H1 (cell line): ENCODE measurements at regions not wholly inside any gene's neighbourhood (a gene's known extent, or its start where the extent isn't known, plus 50 kb on each side); places are given as distances from the start of the nearest gene placed in this dataset.

Experiments used
- CTCF ChIA-PET: fragments of 300-600 bp; sonication (Branson Sonifier 250); formaldehyde crosslinking; loops from one replicate; lab custom pipeline; 2021; ENCODE audit not compliant: partially characterized antibody; lab: Charles Lee
- POLR2A ChIA-PET: fragments of 300-600 bp; sonication (Branson Sonifier 250); formaldehyde crosslinking; loops from one replicate; lab custom pipeline; 2021; ENCODE audit warnings: inconsistent platforms; ENCODE audit not compliant: partially characterized antibody; lab: Charles Lee
- DNase-seq, 2 experiments: peaks; one replicate each; pipeline versions ENCODE4 v3.0.0 to v3.0.0-alpha.2; 2010 to 2022; ENCODE audit warnings: low spot score in 2 of 2, low read depth in 1 of 2, mixed read lengths in 1 of 2
- FAIRE-seq: peaks from 2 replicates; lab custom pipeline; 2011; peaks lifted over from hg19 to GRCh38; lab: Jason Lieb, UNC
- H2AFZ ChIP-seq: 2 replicates; pipeline ENCODE4 v1.8.1; 2012; ENCODE audit warnings: low read length, inconsistent platforms
- H2AK5ac ChIP-seq: 2 replicates; pipeline ENCODE4 v1.6.1; 2013; ENCODE audit warnings: low read depth, low read length
- H2BK120ac ChIP-seq: replicated peaks from 2 replicates; pipeline ENCODE3; 2013; ENCODE audit warnings: low read depth, low read length, inconsistent platforms
- H2BK12ac ChIP-seq: 2 replicates; pipeline ENCODE4 v1.6.1; 2013; ENCODE audit warnings: low read depth, low read length
- H2BK15ac ChIP-seq: 2 replicates; pipeline ENCODE4 v1.6.1; 2013; ENCODE audit warnings: low read length
- H2BK20ac ChIP-seq: 2 replicates; pipeline ENCODE4 v1.6.1; 2013; ENCODE audit warnings: low read length
- H2BK5ac ChIP-seq: 2 replicates; pipeline ENCODE4 v1.6.1; 2013; ENCODE audit warnings: low read depth, low read length
- H3K14ac ChIP-seq: 2 replicates; pipeline ENCODE4 v1.6.1; 2013; ENCODE audit warnings: inconsistent platforms; ENCODE audit not compliant: insufficient read length
- H3K18ac ChIP-seq: 2 replicates; pipeline ENCODE4 v1.6.1; 2013; ENCODE audit warnings: low read length; ENCODE audit errors: extremely low read depth
- H3K23ac ChIP-seq: 2 replicates; pipeline ENCODE4 v1.6.1; 2013; ENCODE audit warnings: inconsistent platforms; ENCODE audit not compliant: insufficient read length
- H3K23me2 ChIP-seq: 2 replicates; pipeline ENCODE4 v1.6.1; 2013; ENCODE audit warnings: low read depth, low read length
- H3K27ac ChIP-seq: 2 replicates; pipeline ENCODE4 v1.6.1; 2011; ENCODE audit warnings: low read depth, low read length, inconsistent platforms
- H3K27me3 ChIP-seq, 4 experiments: replicated peaks in 1 of 4; 1 replicate in 1 of 4; 2 replicates in 3 of 4; pipeline versions ENCODE4 v1.6.1 to v1.8.1; 2011 to 2013; ENCODE audit warnings: low read length in 3 of 4, mild to moderate bottlenecking in 3 of 4, inconsistent platforms in 2 of 4, mixed read lengths in 2 of 4, moderate library complexity in 1 of 4; ENCODE audit not compliant: control insufficient read depth in 3 of 4, insufficient read depth in 3 of 4; ENCODE audit errors: extremely low read depth in 1 of 4
- H3K36me3 ChIP-seq, 4 experiments: 2 replicates each; pipeline versions ENCODE4 v1.6.1 to v1.8.1; 2011 to 2013; ENCODE audit warnings: mild to moderate bottlenecking in 4 of 4, low read length in 3 of 4, moderate library complexity in 2 of 4, control low read depth in 1 of 4, inconsistent platforms in 1 of 4; ENCODE audit not compliant: insufficient read depth in 4 of 4, control insufficient read depth in 2 of 4
- H3K4ac ChIP-seq: replicated peaks from 2 replicates; pipeline ENCODE3; 2013; ENCODE audit warnings: low read length, low read depth, mixed read lengths, inconsistent platforms; ENCODE audit not compliant: insufficient read length
- H3K4me1 ChIP-seq, 4 experiments: replicated peaks in 1 of 4; 1 replicate in 1 of 4; 2 replicates in 3 of 4; pipeline versions ENCODE4 v1.6.1 to v1.8.1; 2011 to 2013; ENCODE audit warnings: low read length in 3 of 4, inconsistent platforms in 2 of 4, mixed read lengths in 1 of 4; ENCODE audit not compliant: insufficient read depth in 4 of 4, control insufficient read depth in 3 of 4
- H3K4me2 ChIP-seq, 2 experiments: 2 replicates each; pipeline versions ENCODE4 v1.6.1 to v1.8.1; 2011 to 2013; ENCODE audit warnings: low read depth in 2 of 2, low read length in 2 of 2, control low read depth in 1 of 2, inconsistent platforms in 1 of 2, mild to moderate bottlenecking in 1 of 2; ENCODE audit not compliant: insufficient read depth in 1 of 2
- H3K4me3 ChIP-seq, 4 experiments: fragments of 200-600, 300-600 bp in 1 of 4; sonication (generic), shearing (Covaris generic), sonication (Bioruptor Twin) in 1 of 4; 2 replicates each; pipeline versions ENCODE4 v1.5.1 to v1.8.1; 2011 to 2016; ENCODE audit warnings: low read length in 4 of 4, low read depth in 3 of 4, control low read depth in 2 of 4, inconsistent platforms in 2 of 4, mild to moderate bottlenecking in 2 of 4, mixed read lengths in 1 of 4, moderate library complexity in 1 of 4; ENCODE audit not compliant: insufficient read depth in 2 of 4; ENCODE audit errors: extremely low read depth in 1 of 4
- H3K56ac ChIP-seq: replicated peaks from 2 replicates; pipeline ENCODE3; 2013; ENCODE audit warnings: low read depth, mild to moderate bottlenecking, mixed read lengths, low read length, inconsistent platforms; ENCODE audit not compliant: insufficient read length
- H3K79me1 ChIP-seq: 2 replicates; pipeline ENCODE4 v1.6.1; 2013; ENCODE audit warnings: low read depth, low read length, control low read depth
- H3K79me2 ChIP-seq, 2 experiments: 2 replicates each; pipeline versions ENCODE4 v1.6.1 to v1.8.1; 2012 to 2013; ENCODE audit warnings: low read length in 2 of 2, mild to moderate bottlenecking in 2 of 2, inconsistent platforms in 1 of 2; ENCODE audit not compliant: insufficient read depth in 2 of 2, control insufficient read depth in 1 of 2
- H3K9ac ChIP-seq, 4 experiments: replicated peaks in 1 of 4; 1 replicate in 1 of 4; 2 replicates in 3 of 4; pipeline versions ENCODE4 v1.6.1 to v1.8.1; 2011 to 2013; ENCODE audit warnings: low read depth in 3 of 4, low read length in 3 of 4, control low read depth in 2 of 4, mild to moderate bottlenecking in 2 of 4, moderate library complexity in 2 of 4, inconsistent platforms in 1 of 4; ENCODE audit errors: extremely low read depth in 1 of 4
- H3K9me3 ChIP-seq, 2 experiments: 2 replicates each; pipeline versions ENCODE4 v1.6.1 to v1.8.1; 2012 to 2013; ENCODE audit warnings: mild to moderate bottlenecking in 2 of 2, moderate library complexity in 2 of 2, control low read depth in 1 of 2, inconsistent platforms in 1 of 2, low read depth in 1 of 2, low read length in 1 of 2, mixed read lengths in 1 of 2; ENCODE audit not compliant: insufficient read depth in 2 of 2
- H4K20me1 ChIP-seq, 2 experiments: replicated peaks in 1 of 2; 2 replicates each; pipeline versions ENCODE3 to v1.8.1; 2011 to 2013; ENCODE audit warnings: inconsistent platforms in 2 of 2, low read length in 2 of 2, mild to moderate bottlenecking in 1 of 2; ENCODE audit not compliant: insufficient read depth in 2 of 2, control insufficient read depth in 1 of 2
- H4K5ac ChIP-seq: 2 replicates; pipeline ENCODE4 v1.6.1; 2013; ENCODE audit warnings: low read length, low read depth, mixed read lengths, inconsistent platforms; ENCODE audit not compliant: insufficient read length
- H4K8ac ChIP-seq: 2 replicates; pipeline ENCODE4 v1.8.0; 2013; ENCODE audit warnings: mild to moderate bottlenecking, moderate library complexity, low read length, inconsistent platforms; ENCODE audit not compliant: insufficient read depth; ENCODE audit errors: extremely low read depth
- H4K91ac ChIP-seq: replicated peaks from 2 replicates; pipeline ENCODE3; 2013; ENCODE audit warnings: low read length, mixed read lengths, inconsistent platforms; ENCODE audit not compliant: insufficient read length
- ASH2L ChIP-seq: fragments of 200-600, 300-600 bp; sonication (generic); IDR thresholded peaks from one replicate; pipeline ENCODE4 v1.7.1; 2017; ENCODE audit warnings: low read length
- BRCA1 ChIP-seq: IDR thresholded peaks from 2 replicates; pipeline ENCODE4 v1.6.1; 2012; ENCODE audit warnings: low read depth, low read length, improper control_type of control experiment
- CBX5 ChIP-seq: fragments of 300-800, 300-1000 bp; sonication (generic); IDR thresholded peaks from 2 replicates; pipeline ENCODE4 v1.7.1; 2016; ENCODE audit warnings: antibody characterized with exemption, low read length, low read depth
- CHD1 ChIP-seq: IDR thresholded peaks from 2 replicates; pipeline ENCODE4 v1.6.1; 2012; ENCODE audit warnings: low read depth, low read length, improper control_type of control experiment
- CHD2 ChIP-seq: IDR thresholded peaks from 2 replicates; pipeline ENCODE4 v1.6.1; 2012; ENCODE audit warnings: low read length, improper control_type of control experiment
- CREB1 ChIP-seq: IDR thresholded peaks from 2 replicates; pipeline ENCODE4 v1.6.1; 2012; ENCODE audit warnings: inconsistent platforms
- EGR1 ChIP-seq: IDR thresholded peaks from 2 replicates; pipeline ENCODE4 v1.6.1; 2011; ENCODE audit warnings: low read depth, low read length, borderline replicate concordance
- GABPA ChIP-seq: IDR thresholded peaks from 2 replicates; pipeline ENCODE4 v1.6.1; 2011; ENCODE audit warnings: mild to moderate bottlenecking, low read length, moderate library complexity, borderline replicate concordance; ENCODE audit not compliant: insufficient read depth
- JUN ChIP-seq: IDR thresholded peaks from 2 replicates; pipeline ENCODE4 v1.6.1; 2011; ENCODE audit warnings: low read depth, mild to moderate bottlenecking, improper control_type of control experiment, low read length
- JUND ChIP-seq: IDR thresholded peaks from 2 replicates; pipeline ENCODE4 v1.6.1; 2011; ENCODE audit warnings: mild to moderate bottlenecking, improper control_type of control experiment, low read length
- RAD21 ChIP-seq, 2 experiments: IDR thresholded peaks in 1 of 2; conservative IDR thresholded peaks in 1 of 2; 2 replicates each; pipeline ENCODE4 v1.6.1; 2011; ENCODE audit warnings: low read depth in 2 of 2, low read length in 2 of 2, improper control_type of control experiment in 1 of 2, inconsistent platforms in 1 of 2, mild to moderate bottlenecking in 1 of 2, moderate library complexity in 1 of 2
- RBBP5 ChIP-seq: IDR thresholded peaks from 2 replicates; pipeline ENCODE4 v1.7.1; 2012; ENCODE audit warnings: low read depth, mild to moderate bottlenecking, inconsistent platforms, low read length, moderate library complexity, borderline replicate concordance
- RXRA ChIP-seq: IDR thresholded peaks from 2 replicates; pipeline ENCODE4 v1.6.1; 2011; ENCODE audit warnings: low read depth, mild to moderate bottlenecking, low read length, moderate library complexity; ENCODE audit not compliant: insufficient read depth
- TAF1 ChIP-seq: IDR thresholded peaks from 2 replicates; pipeline ENCODE4 v1.6.1; 2011; ENCODE audit warnings: mild to moderate bottlenecking, low read depth, low read length
- TBP ChIP-seq: IDR thresholded peaks from 2 replicates; pipeline ENCODE4 v1.6.1; 2011; ENCODE audit warnings: low read depth, low read length, improper control_type of control experiment
- YY1 ChIP-seq: IDR thresholded peaks from 2 replicates; pipeline ENCODE4 v1.6.1; 2011; ENCODE audit warnings: low read depth, mild to moderate bottlenecking, low read length
- ZNF274 ChIP-seq: IDR thresholded peaks from 2 replicates; pipeline ENCODE4 v1.7.0; 2012; ENCODE audit warnings: low read length, borderline replicate concordance; ENCODE audit errors: extremely low read depth
- WGBS, 2 experiments: shearing (Covaris generic) in 1 of 2; methylation state at CpG; one replicate each; pipeline versions ENCODE4 v1.1.6 to v1.1.7; 2013 to 2015; ENCODE audit warnings: low lambda C conversion rate in 2 of 2, mixed read lengths in 2 of 2, inconsistent platforms in 1 of 2, low coverage in 1 of 2, missing lambda C conversion rate in 1 of 2; ENCODE audit not compliant: insufficient replicate concordance in 2 of 2, insufficient coverage in 1 of 2, insufficient read length in 1 of 2; ENCODE audit errors: extremely low coverage in 1 of 2, missing lambda C conversion rate in 1 of 2; 5-methylcytosine and 5-hydroxymethylcytosine counted together

- no peak overlapping the region for H2AFZ ChIP-seq
- H3K56ac ChIP-seq = no peak overlapping the region
- H3K4me1 ChIP-seq = no peaks in the 10 kb centered on the region
- H3K27me3 ChIP-seq = no peaks in the 10 kb centered on the region
- H2BK120ac ChIP-seq = no peak overlapping the region
- H3K4ac ChIP-seq = no peak overlapping the region
- no peak overlapping the region for H4K8ac ChIP-seq
- peaks cover 0 to 3% of the 10 kb centered on the region in 2 experiments; a peak in 1 of 4 replicates for H3K9me3 ChIP-seq
- WGBS, 2 experiments = 86% methylated on average over 4 of the region's 4 CpGs; no CpG with 5 or more reads in 1 of the 2 experiments
- H3K79me1 ChIP-seq = no peaks in the 10 kb centered on the region
- H4K20me1 ChIP-seq = no peaks in the 10 kb centered on the region
- no peak overlapping the region for H2AK5ac ChIP-seq
- no peak overlapping the region for H3K14ac ChIP-seq
- POLR2A ChIA-PET = no interaction called here
- CTCF ChIA-PET = interaction anchor here (1.3 to 2.4 kb wide), 4 partner anchors 17 to 74 kb away, joined by 3 to 5 read pairs (median 4); no protein-coding TSS in a partner anchor
- FAIRE-seq (no peak), DNase-seq (no peak)
- no peak overlapping the region for H3K9ac ChIP-seq
- H3K4me3 ChIP-seq = no peak overlapping the region
- no peaks in the 10 kb centered on the region for H3K79me2 ChIP-seq
- H4K5ac ChIP-seq = no peak overlapping the region
- no peak overlapping the region for H2BK12ac ChIP-seq
- no peak overlapping the region for H2BK20ac ChIP-seq
- no peak overlapping the region for H2BK15ac ChIP-seq
- no peak overlapping the region for H3K27ac ChIP-seq
- H4K91ac ChIP-seq = no peak overlapping the region
- H3K23me2 ChIP-seq = no peaks in the 10 kb centered on the region
- no peak overlapping the region for H2BK5ac ChIP-seq
- H3K23ac ChIP-seq = no peak overlapping the region
- H3K36me3 ChIP-seq = no peaks in the 10 kb centered on the region
- H3K18ac ChIP-seq = no peak overlapping the region
- no peak overlapping the region for H3K4me2 ChIP-seq
- TF ChIP-seq JUN (no peak), CHD2 (no peak), TAF1 (no peak), CBX5 (no peak), JUND (no peak), ZNF274 (no peak), YY1 (no peak), CHD1 (no peak), GABPA (no peak), RBBP5 (no peak), BRCA1 (no peak), CREB1 (no peak), ASH2L (no peak), RXRA (no peak), RAD21 (IDR thresholded peaks at IDR 0.05 in 1 of 2, conservative IDR thresholded peaks at IDR 0.05 in 1 of 2; ENCODE audit: low read depth in 2 of 2, low read length in 2 of 2) (no peak), TBP (no peak), EGR1 (no peak)
Measured at GRCh38 chr10:29100505-29100904, 188.4 kb upstream of the LYZL1 start.
